ENCODE measurements at regions not wholly inside any gene's neighbourhood (a gene's known extent, or its start where the extent isn't known, plus 50 kb on each side); places are given as distances from the start of the nearest gene placed in this dataset.

GRCh38 chr6:48449002-48449401 lies 338.0 kb upstream of the PTCHD4 start:
- Mint-ChIP-seq H3K36me3 (ENCODE audit: low read depth) (no peaks in the 10 kb centered on the region), H3K27ac (no peak overlapping the region), H3K4me3 (no peak overlapping the region), H3K4me1 (no peaks in the 10 kb centered on the region), H3K27me3 (ENCODE audit: low read depth) (no peaks in the 10 kb centered on the region), H3K9me3 (peaks cover 15% of the 10 kb centered on the region)
- peak in 1 of 3 experiments; percentile 38 for TF ChIP-seq CTCF (IDR thresholded peaks at IDR 0.05; ENCODE audit: unreplicated experiment in 3 of 3)

- H3K36me3 Mint-ChIP-seq (ENCODE audit: low read depth): no peaks in the 10 kb centered on the region
- H3K27me3 Mint-ChIP-seq (ENCODE audit: low read depth): no peaks in the 10 kb centered on the region
- H3K9me3 Mint-ChIP-seq: peaks cover 10% of the 10 kb centered on the region
These were observed 336.3 kb upstream of the PTCHD4 start for GRCh38 chr6:48447251-48447650.

GRCh38 chr6:48429610-48430009 lies 318.6 kb upstream of the PTCHD4 start:
- no peaks in the 10 kb centered on the region for H3K36me3 Mint-ChIP-seq (ENCODE audit: low read depth)
- peak overlapping the region; percentile 52 to 64 (median 55) for H3K27ac Mint-ChIP-seq
- no peaks in the 10 kb centered on the region for H3K9me3 Mint-ChIP-seq
- no peak for TF ChIP-seq CTCF (IDR thresholded peaks at IDR 0.05; ENCODE audit: unreplicated experiment in 3 of 3)
- no peaks in the 10 kb centered on the region for H3K27me3 Mint-ChIP-seq (ENCODE audit: low read depth)
- peaks cover 27% of the 10 kb centered on the region for H3K4me1 Mint-ChIP-seq
- no peak overlapping the region for H3K4me3 Mint-ChIP-seq

More at GRCh38 chr6:48447251-48447650, 336.3 kb upstream of the PTCHD4 start:
- Mint-ChIP-seq H3K4me1 (no peaks in the 10 kb centered on the region), H3K4me3 (no peak overlapping the region), H3K27ac (no peak overlapping the region)
- no peak for TF ChIP-seq CTCF (IDR thresholded peaks at IDR 0.05; ENCODE audit: unreplicated experiment in 3 of 3)

- Mint-ChIP-seq H3K9me3 (no peaks in the 10 kb centered on the region), H3K27me3 (ENCODE audit: low read depth) (no peaks in the 10 kb centered on the region), H3K4me3 (no peak overlapping the region), H3K4me1 (peaks cover 27% of the 10 kb centered on the region), H3K27ac (peak overlapping the region; percentile 52 to 64 (median 55)), H3K36me3 (ENCODE audit: low read depth) (no peaks in the 10 kb centered on the region)
- TF ChIP-seq CTCF (IDR thresholded peaks at IDR 0.05; ENCODE audit: unreplicated experiment in 3 of 3): no peak
These were observed 318.0 kb upstream of the PTCHD4 start for GRCh38 chr6:48429021-48429420.

- Mint-ChIP-seq H3K4me3 (no peak overlapping the region), H3K27ac (no peak overlapping the region), H3K36me3 (ENCODE audit: low read depth) (no peaks in the 10 kb centered on the region), H3K27me3 (ENCODE audit: low read depth) (no peaks in the 10 kb centered on the region), H3K9me3 (peaks cover 7% of the 10 kb centered on the region), H3K4me1 (peaks cover 27% of the 10 kb centered on the region)
- TF ChIP-seq CTCF (IDR thresholded peaks at IDR 0.05; ENCODE audit: unreplicated experiment in 3 of 3): no peak
These were observed 315.6 kb upstream of the PTCHD4 start for GRCh38 chr6:48426636-48427035.

GRCh38 chr6:48423640-48424365 lies 312.8 kb upstream of the PTCHD4 start:
- no peak overlapping the region for H3K27ac Mint-ChIP-seq
- no peaks in the 10 kb centered on the region for H3K36me3 Mint-ChIP-seq (ENCODE audit: low read depth)
- no peak for TF ChIP-seq CTCF (IDR thresholded peaks at IDR 0.05; ENCODE audit: unreplicated experiment in 3 of 3)
- H3K27me3 Mint-ChIP-seq (ENCODE audit: low read depth): no peaks in the 10 kb centered on the region
- no peak overlapping the region for H3K4me3 Mint-ChIP-seq
- peaks cover 7% of the 10 kb centered on the region for H3K9me3 Mint-ChIP-seq
- peaks cover 13% of the 10 kb centered on the region for H3K4me1 Mint-ChIP-seq

Data from nephron (organoid).